GM23338 (cell line): ENCODE measurements at regions not wholly inside any gene's neighbourhood (a gene's known extent, or its start where the extent isn't known, plus 50 kb on each side); places are given as distances from the start of the nearest gene placed in this dataset.

Experiments used
- ATAC-seq: fragments of 200-7000 bp; cut with Tn5 transposase; 3 replicates; pipeline ENCODE4 v1.9.1; 2020
- DNase-seq: peaks from one replicate; pipeline ENCODE4 v3.0.0-alpha.2; 2015; ENCODE audit warnings: low spot score
- H2AFZ ChIP-seq: fragments of 200-600 bp; sonication (generic); 2 replicates; pipeline ENCODE4 v1.8.0; 2016; ENCODE audit warnings: antibody characterized with exemption, mild to moderate bottlenecking, moderate library complexity
- H3F3A ChIP-seq: fragments of 200-600 bp; sonication (generic); replicated peaks from 2 replicates; pipeline ENCODE4 v1.8.0; 2017; ENCODE audit warnings: antibody characterized with exemption, mixed run types, low read depth
- H3K27ac ChIP-seq: fragments of 200-600 bp; sonication (generic); 2 replicates; pipeline ENCODE4 v1.6.1; 2016; ENCODE audit warnings: low read depth
- H3K27me3 ChIP-seq: fragments of 200-600 bp; sonication (generic); 2 replicates; pipeline ENCODE4 v1.8.0; 2016; ENCODE audit warnings: mild to moderate bottlenecking, mixed run types, moderate library complexity; ENCODE audit not compliant: insufficient read depth
- H3K36me3 ChIP-seq: fragments of 200-600 bp; sonication (generic); 2 replicates; pipeline ENCODE4 v1.8.0; 2016; ENCODE audit warnings: mild to moderate bottlenecking; ENCODE audit not compliant: insufficient read depth
- H3K4me1 ChIP-seq: fragments of 200-600 bp; sonication (generic); 2 replicates; pipeline ENCODE4 v1.8.0; 2016; ENCODE audit warnings: mild to moderate bottlenecking, moderate library complexity; ENCODE audit not compliant: insufficient read depth
- H3K4me2 ChIP-seq: fragments of 200-600 bp; sonication (generic); 2 replicates; pipeline ENCODE4 v1.7.1; 2017; ENCODE audit warnings: mixed run types
- H3K4me3 ChIP-seq: fragments of 200-600 bp; sonication (generic); 2 replicates; pipeline ENCODE4 v1.6.1; 2016; ENCODE audit warnings: mixed run types
- H3K79me2 ChIP-seq: fragments of 200-600 bp; sonication (generic); replicated peaks from 2 replicates; pipeline ENCODE4 v1.8.0; 2017; ENCODE audit warnings: mild to moderate bottlenecking; ENCODE audit not compliant: insufficient read depth
- H3K9me2 ChIP-seq: fragments of 200-600 bp; sonication (generic); 2 replicates; pipeline ENCODE4 v1.8.0; 2017; ENCODE audit not compliant: insufficient read depth
- H4K20me1 ChIP-seq: fragments of 200-600 bp; sonication (generic); replicated peaks from 2 replicates; pipeline ENCODE4 v1.8.0; 2017; ENCODE audit warnings: mild to moderate bottlenecking; ENCODE audit not compliant: insufficient read depth
- H3K27ac Mint-ChIP-seq: 2 replicates; pipeline ENCODE4 v1.8.0; 2020; ENCODE audit warnings: inconsistent platforms, mild to moderate bottlenecking, moderate library complexity, mixed read lengths
- H3K27me3 Mint-ChIP-seq: 3 replicates; pipeline ENCODE4 v1.8.0; 2022; ENCODE audit warnings: low read depth, mild to moderate bottlenecking, moderate library complexity, mixed read lengths, inconsistent platforms; ENCODE audit not compliant: insufficient read depth, poor library complexity
- H3K36me3 Mint-ChIP-seq: 3 replicates; pipeline ENCODE4 v1.8.0; 2021; ENCODE audit warnings: low read depth, mild to moderate bottlenecking, inconsistent platforms, moderate library complexity, mixed read lengths
- H3K4me1 Mint-ChIP-seq: 3 replicates; pipeline ENCODE4 v1.8.0; 2020; ENCODE audit warnings: mild to moderate bottlenecking, inconsistent platforms, mixed read lengths
- H3K4me3 Mint-ChIP-seq: 3 replicates; pipeline ENCODE4 v1.8.0; 2021; ENCODE audit warnings: moderate library complexity, mild to moderate bottlenecking, inconsistent platforms, mixed read lengths
- H3K9me3 Mint-ChIP-seq: 3 replicates; pipeline ENCODE4 v1.8.0; 2020; ENCODE audit warnings: moderate library complexity, mild to moderate bottlenecking, inconsistent platforms, mixed read lengths
- CREB1 ChIP-seq: fragments of 250-450 bp; sonication (Bioruptor Pico); IDR thresholded peaks from 2 replicates; pipeline ENCODE4 v1.5.0; 2020; ENCODE audit warnings: low read depth, mild to moderate bottlenecking, moderate library complexity
- CTCF ChIP-seq, 2 experiments: fragments of 200-600 bp in 1 of 2; sonication (generic) in 1 of 2; conservative IDR thresholded peaks; 2 replicates each; pipeline versions ENCODE4 v1.5.1 to v1.6.1; 2016 to 2017; ENCODE audit warnings: antibody characterized with exemption in 2 of 2, low read depth in 2 of 2, mild to moderate bottlenecking in 2 of 2, moderate library complexity in 1 of 2
- ETS1 ChIP-seq: IDR thresholded peaks from 2 replicates; pipeline ENCODE4 v1.6.1; 2016; ENCODE audit warnings: antibody characterized with exemption
- EZH2phosphoT487 ChIP-seq: fragments of 200-600 bp; sonication (generic); IDR thresholded peaks from one replicate; pipeline ENCODE4 v1.8.1; 2018; ENCODE audit warnings: antibody characterized with exemption; ENCODE audit not compliant: unreplicated experiment
- JUNB ChIP-seq: IDR thresholded peaks from one replicate; pipeline ENCODE4 v1.6.1; 2016; ENCODE audit warnings: antibody characterized with exemption; ENCODE audit not compliant: unreplicated experiment
- NANOG ChIP-seq: IDR thresholded peaks from 2 replicates; pipeline ENCODE4 v1.6.1; 2016; ENCODE audit warnings: antibody characterized with exemption, borderline replicate concordance
- POLR2AphosphoS5 ChIP-seq: IDR thresholded peaks from 2 replicates; pipeline ENCODE4 v1.6.1; 2016; ENCODE audit warnings: antibody characterized with exemption, low read depth
- ZNF114 ChIP-seq: fragments of 250-450 bp; sonication (Bioruptor Pico); IDR thresholded peaks from 2 replicates; pipeline ENCODE4 v1.5.0; 2020; ENCODE audit warnings: mild to moderate bottlenecking, moderate library complexity
- ZNF331 ChIP-seq: fragments of 250-450 bp; sonication (Bioruptor Pico); IDR thresholded peaks from 2 replicates; pipeline ENCODE4 v1.5.0; 2020; ENCODE audit warnings: low read depth, mild to moderate bottlenecking, moderate library complexity
- TF ChIP-seq, protein P1 (sequence below): fragments of 250-450 bp; sonication (Bioruptor Pico); IDR thresholded peaks from 2 replicates; pipeline ENCODE4 v1.5.0; 2020; ENCODE audit warnings: mild to moderate bottlenecking, moderate library complexity

DNA sequence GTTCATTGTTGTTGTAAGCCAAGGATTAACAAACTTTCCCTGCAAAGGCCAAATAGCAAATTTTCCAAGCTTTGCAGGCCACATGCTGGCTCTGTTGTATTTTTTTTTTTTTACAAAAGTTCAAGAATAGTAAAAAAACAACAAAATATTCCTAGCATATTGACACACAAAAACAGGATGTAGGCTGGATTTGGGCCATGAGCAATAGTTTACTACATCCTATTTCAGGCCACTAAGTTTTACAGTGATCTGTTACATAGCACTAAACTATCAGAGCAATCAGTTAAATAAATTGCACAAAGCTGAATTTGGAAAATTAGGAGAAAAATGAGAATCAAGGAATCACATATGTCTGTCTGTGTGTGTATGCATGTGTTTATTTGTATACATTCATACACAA is 491.8 kb upstream of the GHITM start:
- Mint-ChIP-seq H3K27me3 (no peaks in the 10 kb centered on the region), H3K27ac (no peak overlapping the region), H3K36me3 (no peaks in the 10 kb centered on the region), H3K4me3 (no peak overlapping the region), H3K4me1 (no peaks in the 10 kb centered on the region; the same call in 1 of the 3 replicates), H3K9me3 (no peaks in the 10 kb centered on the region)
- TF ChIP-seq ZNF114 (CRISPR knock-in tag): no peak
- TF ChIP-seq POLR2AphosphoS5: no peak
- H3K9me2 ChIP-seq: no peaks in the 10 kb centered on the region
- ATAC-seq: no peak
- H3K4me1 ChIP-seq: no peaks in the 10 kb centered on the region
- no peaks in the 10 kb centered on the region; the same call in 1 of the 2 replicates for H4K20me1 ChIP-seq
- H3F3A ChIP-seq: no peaks in the 10 kb centered on the region
- H3K27me3 ChIP-seq: no peaks in the 10 kb centered on the region
- no peak overlapping the region for H3K4me2 ChIP-seq
- H2AFZ ChIP-seq: no peak overlapping the region
- no peak overlapping the region for H3K4me3 ChIP-seq
- H3K27ac ChIP-seq: no peak overlapping the region
- H3K79me2 ChIP-seq: no peaks in the 10 kb centered on the region
- DNase-seq: no peak
- no peaks in the 10 kb centered on the region for H3K36me3 ChIP-seq

DNA sequence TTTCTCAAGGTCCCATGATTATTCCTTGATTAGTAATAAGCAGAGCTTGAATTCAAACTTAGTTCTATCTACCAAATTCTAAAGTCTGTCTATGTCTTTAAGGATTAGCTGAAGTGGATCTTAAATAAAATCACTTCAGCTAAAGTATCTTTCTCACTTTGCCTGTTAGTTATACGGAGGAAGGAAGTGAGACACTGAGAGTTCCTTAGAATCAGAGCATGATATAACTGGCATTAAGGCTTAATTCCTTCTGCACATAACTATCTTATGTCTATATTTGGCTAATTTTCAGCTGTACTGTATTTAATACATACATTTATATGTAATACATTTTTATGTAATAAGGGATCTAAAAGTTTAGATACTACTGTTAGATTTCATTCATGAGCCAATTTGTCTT is 491.1 kb upstream of the GHITM start:
- Mint-ChIP-seq H3K4me3 (no peak overlapping the region), H3K4me1 (no peaks in the 10 kb centered on the region; the same call in 1 of the 3 replicates), H3K9me3 (no peaks in the 10 kb centered on the region), H3K27ac (no peak overlapping the region), H3K36me3 (no peaks in the 10 kb centered on the region), H3K27me3 (no peaks in the 10 kb centered on the region)
- H3K4me3 ChIP-seq: no peak overlapping the region
- H4K20me1 ChIP-seq: no peaks in the 10 kb centered on the region; the same call in 1 of the 2 replicates
- no peak overlapping the region for H3K4me2 ChIP-seq
- H3F3A ChIP-seq: no peaks in the 10 kb centered on the region
- no peak overlapping the region for H2AFZ ChIP-seq
- H3K27ac ChIP-seq: no peak overlapping the region
- DNase-seq: no peak
- no peaks in the 10 kb centered on the region for H3K4me1 ChIP-seq
- H3K79me2 ChIP-seq: no peaks in the 10 kb centered on the region
- no peaks in the 10 kb centered on the region for H3K9me2 ChIP-seq
- no peaks in the 10 kb centered on the region for H3K36me3 ChIP-seq
- ATAC-seq: no peak
- H3K27me3 ChIP-seq: no peaks in the 10 kb centered on the region
- TF ChIP-seq CTCF (conservative IDR thresholded peaks at IDR 0.05; ENCODE audit: low read depth in 2 of 2) (no peak), CREB1 (CRISPR knock-in tag) (no peak), EZH2phosphoT487 (no peak), ETS1 (no peak), ZNF114 (CRISPR knock-in tag) (no peak), JUNB (no peak), ZNF331 (CRISPR knock-in tag) (no peak), POLR2AphosphoS5 (no peak), NANOG (no peak)
- TF ChIP-seq, protein P1, sequence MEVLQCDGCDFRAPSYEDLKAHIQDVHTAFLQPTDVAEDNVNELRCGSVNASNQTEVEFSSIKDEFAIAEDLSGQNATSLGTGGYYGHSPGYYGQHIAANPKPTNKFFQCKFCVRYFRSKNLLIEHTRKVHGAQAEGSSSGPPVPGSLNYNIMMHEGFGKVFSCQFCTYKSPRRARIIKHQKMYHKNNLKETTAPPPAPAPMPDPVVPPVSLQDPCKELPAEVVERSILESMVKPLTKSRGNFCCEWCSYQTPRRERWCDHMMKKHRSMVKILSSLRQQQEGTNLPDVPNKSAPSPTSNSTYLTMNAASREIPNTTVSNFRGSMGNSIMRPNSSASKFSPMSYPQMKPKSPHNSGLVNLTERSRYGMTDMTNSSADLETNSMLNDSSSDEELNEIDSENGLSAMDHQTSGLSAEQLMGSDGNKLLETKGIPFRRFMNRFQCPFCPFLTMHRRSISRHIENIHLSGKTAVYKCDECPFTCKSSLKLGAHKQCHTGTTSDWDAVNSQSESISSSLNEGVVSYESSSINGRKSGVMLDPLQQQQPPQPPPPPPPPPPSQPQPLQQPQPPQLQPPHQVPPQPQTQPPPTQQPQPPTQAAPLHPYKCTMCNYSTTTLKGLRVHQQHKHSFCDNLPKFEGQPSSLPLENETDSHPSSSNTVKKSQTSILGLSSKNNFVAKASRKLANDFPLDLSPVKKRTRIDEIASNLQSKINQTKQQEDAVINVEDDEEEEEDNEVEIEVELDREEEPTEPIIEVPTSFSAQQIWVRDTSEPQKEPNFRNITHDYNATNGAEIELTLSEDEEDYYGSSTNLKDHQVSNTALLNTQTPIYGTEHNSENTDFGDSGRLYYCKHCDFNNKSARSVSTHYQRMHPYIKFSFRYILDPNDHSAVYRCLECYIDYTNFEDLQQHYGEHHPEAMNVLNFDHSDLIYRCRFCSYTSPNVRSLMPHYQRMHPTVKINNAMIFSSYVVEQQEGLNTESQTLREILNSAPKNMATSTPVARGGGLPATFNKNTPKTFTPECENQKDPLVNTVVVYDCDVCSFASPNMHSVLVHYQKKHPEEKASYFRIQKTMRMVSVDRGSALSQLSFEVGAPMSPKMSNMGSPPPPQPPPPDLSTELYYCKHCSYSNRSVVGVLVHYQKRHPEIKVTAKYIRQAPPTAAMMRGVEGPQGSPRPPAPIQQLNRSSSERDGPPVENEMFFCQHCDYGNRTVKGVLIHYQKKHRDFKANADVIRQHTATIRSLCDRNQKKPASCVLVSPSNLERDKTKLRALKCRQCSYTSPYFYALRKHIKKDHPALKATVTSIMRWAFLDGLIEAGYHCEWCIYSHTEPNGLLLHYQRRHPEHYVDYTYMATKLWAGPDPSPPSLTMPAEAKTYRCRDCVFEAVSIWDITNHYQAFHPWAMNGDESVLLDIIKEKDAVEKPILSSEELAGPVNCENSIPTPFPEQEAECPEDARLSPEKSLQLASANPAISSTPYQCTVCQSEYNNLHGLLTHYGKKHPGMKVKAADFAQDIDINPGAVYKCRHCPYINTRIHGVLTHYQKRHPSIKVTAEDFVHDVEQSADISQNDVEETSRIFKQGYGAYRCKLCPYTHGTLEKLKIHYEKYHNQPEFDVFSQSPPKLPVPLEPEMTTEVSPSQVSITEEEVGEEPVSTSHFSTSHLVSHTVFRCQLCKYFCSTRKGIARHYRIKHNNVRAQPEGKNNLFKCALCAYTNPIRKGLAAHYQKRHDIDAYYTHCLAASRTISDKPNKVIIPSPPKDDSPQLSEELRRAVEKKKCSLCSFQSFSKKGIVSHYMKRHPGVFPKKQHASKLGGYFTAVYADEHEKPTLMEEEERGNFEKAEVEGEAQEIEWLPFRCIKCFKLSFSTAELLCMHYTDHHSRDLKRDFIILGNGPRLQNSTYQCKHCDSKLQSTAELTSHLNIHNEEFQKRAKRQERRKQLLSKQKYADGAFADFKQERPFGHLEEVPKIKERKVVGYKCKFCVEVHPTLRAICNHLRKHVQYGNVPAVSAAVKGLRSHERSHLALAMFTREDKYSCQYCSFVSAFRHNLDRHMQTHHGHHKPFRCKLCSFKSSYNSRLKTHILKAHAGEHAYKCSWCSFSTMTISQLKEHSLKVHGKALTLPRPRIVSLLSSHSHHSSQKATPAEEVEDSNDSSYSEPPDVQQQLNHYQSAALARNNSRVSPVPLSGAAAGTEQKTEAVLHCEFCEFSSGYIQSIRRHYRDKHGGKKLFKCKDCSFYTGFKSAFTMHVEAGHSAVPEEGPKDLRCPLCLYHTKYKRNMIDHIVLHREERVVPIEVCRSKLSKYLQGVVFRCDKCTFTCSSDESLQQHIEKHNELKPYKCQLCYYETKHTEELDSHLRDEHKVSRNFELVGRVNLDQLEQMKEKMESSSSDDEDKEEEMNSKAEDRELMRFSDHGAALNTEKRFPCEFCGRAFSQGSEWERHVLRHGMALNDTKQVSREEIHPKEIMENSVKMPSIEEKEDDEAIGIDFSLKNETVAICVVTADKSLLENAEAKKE (CRISPR knock-in tag): no peak
